ENCODE measurements at regions not wholly inside any gene's neighbourhood (a gene's known extent, or its start where the extent isn't known, plus 50 kb on each side); places are given as distances from the start of the nearest gene placed in this dataset.

DNA sequence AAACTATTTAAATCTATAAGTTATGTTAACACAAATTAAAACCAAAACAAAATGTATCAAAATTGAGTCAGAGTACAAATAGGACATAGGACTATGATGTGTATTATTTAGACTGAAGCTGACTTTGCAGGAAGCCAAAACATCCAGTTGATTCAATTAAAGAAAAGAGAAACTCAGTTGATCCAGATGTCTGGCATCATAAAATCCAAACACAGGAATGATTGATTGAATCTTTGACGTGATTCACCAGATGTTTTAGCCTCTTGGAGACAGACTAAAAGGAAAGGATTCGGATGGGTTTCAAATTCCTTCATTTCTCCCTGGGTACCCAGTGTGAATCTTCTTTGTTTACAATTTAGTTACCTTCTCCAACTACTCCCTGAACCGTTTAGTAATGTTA lies 272.9 kb downstream of the IRS1 start:
- DNase-seq (ENCODE audit: low spot score) = no peak

DNA sequence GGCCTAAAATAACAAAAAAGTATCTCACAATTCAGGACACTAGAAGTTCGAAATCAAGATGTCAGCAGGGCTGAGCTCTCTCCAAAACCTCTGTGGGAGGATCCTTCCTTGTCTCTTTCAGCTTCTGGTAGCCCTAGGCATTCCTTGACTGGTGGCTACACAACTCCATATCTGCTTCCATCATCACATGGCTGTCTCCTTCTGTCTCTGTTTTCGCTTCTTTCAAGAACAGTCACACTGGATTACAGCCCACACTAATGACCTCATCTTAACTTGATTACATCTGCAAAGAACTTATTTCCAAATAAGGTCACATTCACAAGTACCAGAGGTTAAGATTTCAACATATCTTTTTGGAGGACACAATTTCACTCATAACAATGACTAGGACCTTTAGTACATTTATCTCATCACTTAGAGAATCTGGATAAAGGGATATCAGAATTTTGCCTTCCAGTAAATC lies 275.2 kb downstream of the IRS1 start:
- no peak for DNase-seq (ENCODE audit: low spot score)

DNA sequence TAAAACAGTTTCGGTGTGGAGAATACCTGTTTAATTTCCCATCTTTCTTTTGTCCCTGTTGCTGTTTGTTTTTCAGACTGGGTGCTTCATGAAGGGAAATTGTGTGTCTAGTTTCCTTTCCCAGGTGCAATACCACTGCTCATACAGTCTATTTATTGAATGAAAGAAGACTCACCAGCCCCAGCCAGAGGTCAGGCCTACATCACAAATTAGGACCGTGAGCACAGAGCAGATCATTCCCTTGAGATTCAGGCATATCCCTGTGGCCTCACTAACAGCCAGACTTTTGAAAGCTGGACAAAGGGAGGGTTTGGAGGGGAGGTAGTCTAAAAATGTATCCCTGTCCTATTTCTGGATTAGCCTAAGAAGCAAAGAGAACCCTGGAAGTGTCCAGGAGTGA lies 278.9 kb downstream of the IRS1 start:
- DNase-seq (ENCODE audit: low spot score) = no peak

DNA sequence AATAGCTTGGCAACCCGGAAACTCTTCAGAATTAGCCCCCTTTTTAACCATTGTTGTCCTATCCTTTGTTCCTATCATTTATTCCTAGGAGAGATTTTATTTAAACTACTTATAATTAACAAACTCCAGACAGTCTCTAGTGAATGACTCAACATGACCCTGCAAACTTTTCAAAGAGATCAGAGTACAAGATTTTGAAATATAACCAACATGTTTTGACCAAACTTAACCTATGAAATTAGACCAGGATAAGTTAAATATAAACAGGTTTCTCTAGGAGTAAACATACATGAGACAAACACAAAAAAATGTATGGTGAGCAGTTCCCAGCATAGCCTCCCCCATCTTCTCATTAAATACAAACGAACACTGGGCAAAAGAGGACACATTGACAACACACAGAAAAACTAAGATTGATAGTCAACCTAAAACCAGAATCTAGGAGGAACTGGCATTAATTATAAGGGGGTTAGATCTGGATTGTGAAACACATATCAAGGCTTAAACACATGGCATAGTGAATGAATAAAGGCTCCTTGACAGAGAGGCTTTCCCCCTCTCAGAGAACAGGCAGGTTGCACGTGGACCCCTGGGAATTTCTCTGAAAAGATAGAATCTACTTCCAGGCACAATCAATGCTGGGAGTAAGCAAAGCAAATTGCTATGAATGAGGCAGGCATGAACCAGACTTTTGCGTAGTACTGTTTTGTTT lies 284.1 kb downstream of the IRS1 start:
- peak; percentile 10 for DNase-seq (ENCODE audit: low spot score)

DNA sequence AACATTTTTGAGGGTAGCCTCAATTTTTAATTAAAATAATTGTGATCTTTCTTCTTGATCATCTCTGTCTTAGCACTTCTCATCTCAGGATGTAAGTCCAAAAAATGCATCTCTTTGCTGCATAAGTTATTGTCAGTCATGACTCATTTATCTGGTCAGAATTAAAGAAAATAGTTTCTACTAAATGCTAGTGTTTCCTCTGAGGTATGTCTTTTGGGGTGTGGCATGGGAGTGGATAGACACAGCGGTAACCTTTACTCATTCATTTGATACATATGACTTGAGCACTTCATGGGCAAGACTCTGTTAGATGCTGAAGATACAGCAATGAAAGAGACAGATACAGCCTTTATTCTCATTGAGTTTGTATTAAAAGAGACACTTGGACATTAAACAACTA lies 284.7 kb downstream of the IRS1 start:
- no peak for DNase-seq (ENCODE audit: low spot score)

DNA sequence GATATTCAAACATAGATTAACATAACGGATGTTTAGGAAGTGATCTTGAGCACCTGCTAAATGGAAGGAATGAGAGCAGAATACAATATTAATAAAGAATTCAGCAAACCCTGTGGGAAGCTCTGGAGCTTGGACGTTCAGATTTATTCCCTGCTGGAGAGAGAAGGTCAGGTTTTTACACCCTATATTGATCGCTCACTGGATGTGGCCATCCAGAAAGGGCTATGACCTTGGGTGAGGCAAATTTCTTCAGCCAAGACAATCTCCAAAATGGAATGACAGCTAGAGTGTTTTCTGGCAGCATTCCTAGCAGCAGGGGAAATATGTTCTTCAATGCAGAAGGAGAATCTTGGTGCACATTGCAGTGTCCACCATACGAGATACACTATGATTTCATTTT lies 288.3 kb downstream of the IRS1 start:
- peak; percentile 13 for DNase-seq (ENCODE audit: low spot score)

DNA sequence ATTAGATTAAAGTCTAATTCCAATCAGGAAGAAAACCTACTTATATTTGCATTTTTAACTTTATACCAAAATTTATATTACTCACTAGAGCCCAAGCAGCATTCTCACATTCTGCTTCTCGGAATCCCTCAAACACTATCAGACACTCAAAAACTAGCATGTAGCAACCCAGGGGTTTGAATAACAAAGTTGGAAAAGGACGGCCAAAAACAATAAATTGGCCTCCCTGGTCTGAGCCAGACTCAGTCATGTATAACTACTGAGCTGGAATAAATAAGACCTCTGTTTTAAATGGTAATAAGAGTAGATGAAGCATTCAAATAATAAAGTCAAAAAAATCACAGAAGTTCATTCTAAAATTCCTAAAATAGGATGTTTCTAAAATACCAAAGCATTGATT lies 290.9 kb downstream of the IRS1 start:
- no peak for DNase-seq (ENCODE audit: low spot score)

DNA sequence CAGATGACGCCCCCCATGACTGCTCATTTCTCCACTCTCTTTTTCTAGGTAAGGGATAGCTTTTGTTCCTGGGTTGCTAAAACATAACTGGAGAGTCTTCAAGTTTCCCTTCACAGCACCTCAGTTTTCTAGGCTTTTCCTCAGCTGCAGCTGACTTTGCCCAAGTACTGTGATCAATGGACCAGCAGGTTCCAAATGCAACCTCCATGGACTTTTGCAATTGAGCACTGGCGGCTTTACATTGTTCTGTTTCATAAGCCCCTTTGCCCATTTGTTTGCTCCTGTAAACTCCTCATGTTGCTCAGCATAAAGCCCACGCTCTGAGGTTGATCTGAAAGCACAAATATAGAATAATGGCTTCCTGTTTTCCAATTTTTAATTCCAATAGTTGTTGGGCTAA lies 291.6 kb downstream of the IRS1 start:
- DNase-seq (ENCODE audit: low spot score) = no peak

DNA sequence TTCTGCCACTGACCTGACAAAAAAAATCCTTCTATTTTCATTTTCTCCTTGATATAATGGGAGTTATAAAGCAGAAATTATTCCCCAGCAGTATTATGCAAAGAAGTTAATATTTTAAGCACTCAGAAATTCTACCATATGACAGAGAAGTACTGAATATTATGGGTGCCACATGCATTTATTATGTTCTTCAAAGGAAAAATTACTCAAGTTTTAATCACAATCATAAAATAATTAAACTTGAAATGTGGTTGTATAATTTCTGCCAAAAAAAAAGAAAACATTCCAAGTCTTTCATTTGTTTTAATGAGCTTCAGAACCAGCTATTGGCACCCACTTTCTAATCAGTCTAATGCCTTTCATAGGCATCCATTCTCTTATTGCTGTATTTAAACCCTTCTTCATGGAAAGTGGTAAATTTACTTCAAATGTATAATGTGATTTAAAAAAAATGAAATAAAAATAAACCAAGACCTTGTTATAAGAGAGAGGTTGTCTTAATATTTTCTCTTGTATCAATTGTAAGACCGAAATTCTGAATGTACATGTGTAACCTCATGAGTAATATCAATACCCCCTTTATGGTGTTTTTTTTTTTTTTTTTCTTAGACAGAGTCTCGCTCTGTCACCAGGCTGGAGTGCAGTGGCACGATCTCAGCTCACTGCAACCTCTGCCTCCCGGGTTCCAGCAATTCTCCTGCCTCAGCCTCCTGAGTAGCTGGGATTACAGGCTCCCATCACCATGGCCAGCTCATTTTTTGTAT lies 302.3 kb downstream of the IRS1 start:
- no peak for DNase-seq (ENCODE audit: low spot score)

DNA sequence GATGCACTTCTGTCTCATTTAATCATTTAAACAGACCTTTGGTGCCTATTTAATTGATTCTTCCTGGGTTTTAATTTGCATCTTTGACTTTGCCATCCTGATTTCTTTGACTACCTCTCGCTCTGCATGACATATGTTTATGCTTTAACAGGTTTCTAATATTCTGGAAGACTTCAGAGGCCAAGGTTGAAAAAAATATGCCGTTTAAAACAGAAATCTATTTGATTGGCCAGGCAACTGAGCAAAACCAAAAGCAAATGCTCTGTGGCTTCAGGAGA lies 303.4 kb downstream of the IRS1 start:
- no peak for DNase-seq (ENCODE audit: low spot score)

DNA sequence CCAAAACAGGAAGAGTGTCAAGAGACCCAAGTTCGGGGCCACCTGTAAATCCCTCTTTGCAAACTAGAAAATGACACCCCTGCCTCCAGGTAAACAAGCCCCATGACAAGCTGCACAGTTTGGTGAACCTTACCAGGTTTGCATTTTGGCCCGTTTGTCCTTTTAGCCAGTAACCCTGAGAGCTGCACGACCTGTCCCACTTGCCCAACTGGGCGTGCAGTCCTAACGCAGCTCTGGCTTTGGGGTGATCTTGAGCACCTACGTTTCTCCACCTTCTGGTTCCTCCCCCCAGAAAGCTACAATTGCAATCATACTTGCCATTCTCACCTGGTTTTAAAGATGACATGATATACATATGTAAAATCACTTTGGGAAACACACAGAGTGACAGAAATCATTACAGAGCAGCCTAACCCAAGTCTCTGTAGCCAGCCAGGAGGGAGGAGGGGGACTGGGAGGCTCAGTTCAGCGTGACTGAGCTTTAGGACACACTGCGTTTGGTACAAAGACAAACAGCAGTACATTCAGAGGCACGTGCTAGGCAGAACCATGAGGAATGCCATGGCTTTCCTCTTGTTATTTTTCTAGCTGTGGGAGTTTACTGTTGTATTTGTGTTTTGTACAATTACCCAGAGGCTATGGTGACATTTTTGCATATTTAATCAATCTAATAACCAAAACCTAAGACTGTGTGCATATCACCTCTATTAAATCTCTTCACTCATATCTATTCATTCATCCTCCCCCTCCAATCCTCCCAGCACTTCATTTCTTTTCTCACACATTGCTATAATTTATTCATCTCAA lies 304.0 kb downstream of the IRS1 start:
- no peak for DNase-seq (ENCODE audit: low spot score)

DNA sequence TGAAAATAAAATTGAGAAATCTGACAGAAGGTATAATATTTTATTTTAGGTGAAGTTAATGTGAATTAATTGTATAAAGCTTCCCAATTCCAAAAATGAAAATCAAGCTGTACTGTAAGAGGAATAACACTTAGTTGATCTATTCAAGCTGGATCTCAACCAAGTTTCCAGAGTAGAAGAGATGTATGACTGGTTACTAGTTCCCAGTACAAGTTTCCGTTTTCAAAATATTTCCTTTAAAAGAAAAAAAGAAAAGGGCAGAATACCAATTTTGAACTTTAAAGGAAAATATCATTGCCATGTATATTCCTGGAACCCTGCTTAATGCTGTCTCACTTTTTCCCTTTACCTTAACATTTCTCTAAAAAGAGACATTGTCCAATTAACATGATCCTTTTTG lies 308.5 kb downstream of the IRS1 start:
- no peak for DNase-seq (ENCODE audit: low spot score)

DNA sequence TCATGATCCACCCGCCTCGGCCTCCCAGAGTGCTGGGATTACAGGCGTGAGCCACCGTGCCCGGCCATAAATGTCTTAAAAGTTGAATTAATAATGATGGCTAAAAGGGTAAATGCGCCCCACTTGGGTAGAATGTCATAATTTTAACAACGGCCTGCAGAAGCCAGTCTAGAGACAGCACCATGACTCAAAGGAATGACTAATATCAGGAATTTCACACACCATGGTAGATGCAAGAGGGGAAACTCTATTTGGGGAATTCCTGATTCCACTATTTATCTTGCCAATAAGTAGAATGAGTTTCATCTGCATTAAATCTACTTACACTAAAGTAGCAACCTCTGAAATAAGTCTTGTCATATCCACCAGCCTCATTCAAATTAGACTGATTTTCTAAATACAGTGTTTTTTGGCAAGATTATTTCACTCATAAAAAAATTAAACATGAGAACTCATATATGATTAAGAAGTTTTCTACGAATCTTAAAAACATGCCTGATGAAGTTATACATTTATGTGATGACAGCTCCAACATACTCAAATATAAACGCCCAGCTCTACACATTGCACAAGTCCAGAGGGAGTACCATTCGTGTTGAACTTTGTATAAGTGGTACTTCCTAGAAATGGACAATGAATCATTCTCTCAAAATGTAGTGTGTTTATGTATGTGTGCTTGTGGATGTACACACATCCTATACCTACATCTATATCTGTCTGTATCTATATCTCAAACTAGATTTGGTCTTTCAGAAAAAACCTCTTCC lies 309.7 kb downstream of the IRS1 start:
- no peak for DNase-seq (ENCODE audit: low spot score)

DNA sequence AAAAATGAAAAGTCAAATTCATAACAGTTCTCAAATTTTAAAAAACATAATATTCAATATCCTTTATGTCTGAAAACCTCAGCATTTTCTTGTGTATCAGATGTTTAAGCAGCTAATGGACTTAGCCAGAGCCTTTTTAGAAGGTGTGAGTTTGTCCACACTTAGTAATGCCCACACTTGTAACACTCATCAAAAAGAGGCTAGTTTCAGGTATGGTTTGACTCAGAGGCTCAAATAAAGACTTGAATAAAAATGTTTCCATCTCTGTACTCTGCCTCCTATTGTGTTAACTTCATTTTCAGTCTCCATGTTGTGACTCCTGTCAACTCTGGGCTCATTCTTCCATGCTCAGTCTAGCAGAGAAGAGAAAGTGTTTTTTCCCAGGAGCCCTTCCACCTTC lies 311.6 kb downstream of the IRS1 start:
- no peak for DNase-seq (ENCODE audit: low spot score)

DNA sequence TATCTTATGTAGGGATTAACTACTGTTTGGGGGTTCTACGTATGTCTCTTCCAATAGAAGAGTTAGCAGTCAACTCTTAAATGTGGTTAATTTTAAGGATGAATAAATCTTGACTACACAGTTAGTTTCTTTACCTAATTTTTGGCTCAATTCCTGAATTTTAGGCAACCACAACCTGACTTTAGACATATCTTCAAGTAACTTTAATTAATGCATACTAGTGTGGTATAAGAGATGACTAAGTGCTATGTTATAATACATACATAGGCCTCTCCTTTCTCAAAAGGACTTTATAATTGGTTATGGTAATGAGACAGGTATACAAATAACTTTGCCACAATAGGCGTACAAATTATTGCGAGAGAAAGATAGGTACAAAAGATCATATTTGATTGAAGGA lies 312.0 kb downstream of the IRS1 start:
- no peak for DNase-seq (ENCODE audit: low spot score)

DNA sequence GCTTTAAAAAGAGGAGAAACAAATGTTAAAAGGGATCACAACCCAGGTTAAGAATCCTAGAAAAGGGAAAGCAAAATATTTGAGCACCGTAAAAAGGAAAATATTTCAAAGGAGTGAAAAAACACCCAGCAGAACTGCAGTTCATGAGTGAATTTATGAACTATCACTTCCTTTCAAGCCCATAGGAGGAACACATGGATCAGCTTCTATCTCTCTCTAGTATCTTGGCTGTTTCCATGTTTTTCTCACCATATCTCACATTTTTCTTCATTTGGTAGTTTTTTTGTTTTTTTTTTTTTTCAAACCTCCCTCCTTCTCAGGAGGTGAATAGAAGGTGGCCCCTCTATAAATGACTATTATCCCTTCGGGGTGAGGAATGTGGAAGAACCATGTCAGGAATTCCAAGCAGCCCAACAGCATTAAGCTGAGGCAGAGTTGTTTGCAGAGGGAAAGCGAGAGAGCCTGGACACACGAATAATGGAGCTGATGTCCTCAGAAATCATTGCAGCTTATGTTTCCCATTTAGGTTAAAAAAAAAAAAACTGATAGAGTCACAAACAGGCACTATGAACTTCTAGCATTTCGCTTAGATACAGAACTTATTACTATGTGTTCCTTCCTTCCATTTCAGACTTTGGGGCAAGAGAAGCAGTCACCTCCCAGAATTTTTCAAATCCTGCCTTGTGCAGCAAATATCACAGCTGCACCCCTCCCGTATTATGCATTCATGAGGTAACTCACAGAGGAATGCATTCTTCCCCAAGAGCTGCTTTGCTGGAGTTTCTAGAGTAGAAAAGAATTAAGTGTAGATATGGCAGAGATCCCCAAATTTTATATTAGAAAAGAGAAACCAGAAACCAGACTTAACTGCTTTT lies 315.6 kb downstream of the IRS1 start:
- DNase-seq (ENCODE audit: low spot score) = no peak

DNA sequence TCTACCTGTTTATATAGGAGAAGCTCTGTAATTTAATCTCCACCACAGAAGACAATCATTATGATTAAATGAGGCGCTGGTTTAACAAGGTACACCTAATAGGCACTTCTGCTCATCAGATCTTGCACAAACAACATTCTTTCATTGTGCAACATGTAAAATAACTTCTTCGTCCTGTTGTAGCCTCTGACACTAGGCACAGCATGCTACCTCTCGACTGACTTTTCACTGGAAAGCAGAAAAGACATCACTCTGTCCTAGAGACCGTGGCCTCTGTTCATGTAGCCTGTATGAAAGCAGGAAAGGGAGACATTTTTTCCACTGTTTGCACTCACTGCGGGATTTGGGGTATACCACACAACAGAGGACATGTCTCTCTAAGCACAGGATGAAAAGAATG lies 316.5 kb downstream of the IRS1 start:
- DNase-seq (ENCODE audit: low spot score) = no peak

DNA sequence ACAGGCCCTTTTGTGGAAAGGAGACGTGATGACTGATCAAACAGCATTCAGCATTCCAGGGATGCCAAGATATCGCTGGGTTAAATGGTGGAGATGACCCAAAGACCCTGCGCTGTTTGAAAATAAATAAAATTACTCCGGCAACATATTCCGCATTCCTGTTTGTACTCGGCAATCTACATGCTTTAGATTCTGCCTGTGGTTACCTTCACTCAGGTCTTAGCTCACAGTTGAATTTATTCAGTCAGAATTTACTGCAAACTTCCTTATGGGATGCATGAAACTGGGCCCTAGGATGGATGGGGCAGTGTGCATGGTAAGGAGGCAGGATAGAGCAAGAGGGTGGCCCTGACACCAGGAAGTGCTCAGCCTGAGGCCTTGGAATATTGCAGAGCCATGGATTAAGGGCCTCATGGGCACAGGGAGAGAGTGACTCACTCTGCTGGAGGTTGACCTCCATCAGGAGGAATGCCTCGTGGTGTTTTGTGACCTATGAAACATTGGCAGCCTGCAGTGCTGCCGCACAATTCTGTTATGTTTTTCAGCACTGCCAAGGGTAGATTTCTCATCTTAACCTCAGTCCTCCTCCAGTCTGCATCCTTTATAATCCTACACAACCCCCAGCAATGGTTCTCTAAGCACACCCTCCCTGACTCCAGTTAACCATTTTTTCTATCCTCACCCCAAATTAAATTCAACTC lies 321.4 kb downstream of the IRS1 start:
- DNase-seq (ENCODE audit: low spot score) = peak; percentile 14

DNA sequence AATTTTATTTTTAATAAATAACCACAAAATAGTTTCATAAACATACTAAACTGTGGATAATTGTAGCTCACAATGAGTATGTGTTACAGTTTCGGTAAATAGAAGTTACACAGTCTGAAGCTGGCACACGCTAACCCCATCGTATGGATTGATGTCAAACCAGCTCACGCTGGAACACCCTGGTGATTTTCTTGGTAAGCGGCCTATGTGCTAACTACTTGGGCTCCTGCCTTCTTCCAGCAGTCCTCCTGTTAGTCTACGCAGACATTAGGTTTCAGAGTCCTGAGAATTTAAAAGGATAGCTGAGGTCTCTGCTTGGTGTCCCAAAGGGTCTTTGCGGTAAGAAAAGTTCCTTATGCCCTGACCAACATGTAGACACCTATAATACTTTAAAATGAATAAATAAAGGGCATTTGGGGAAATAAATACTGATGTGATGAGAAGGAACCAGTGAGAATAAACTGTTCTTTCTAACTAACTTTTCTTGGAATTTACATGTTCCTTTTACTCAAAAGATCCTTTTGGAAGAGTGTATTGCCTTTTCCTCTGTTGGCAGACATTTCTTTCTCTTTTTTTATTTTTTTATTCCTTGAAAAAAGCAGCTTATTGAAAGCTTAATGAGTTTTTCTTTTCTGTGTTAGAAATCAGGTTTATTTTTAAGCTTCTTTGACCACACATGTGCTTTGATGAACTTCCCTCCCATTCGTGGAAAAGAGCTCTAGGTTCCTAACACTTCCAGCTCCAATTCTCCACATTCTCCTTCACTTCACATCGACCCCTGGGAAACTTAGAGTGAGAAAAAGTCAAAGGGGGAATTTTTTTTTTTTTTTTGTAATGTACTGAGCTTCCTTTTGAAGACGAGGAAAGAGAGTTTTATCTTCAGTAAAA lies 322.2 kb downstream of the IRS1 start:
- no peak for DNase-seq (ENCODE audit: low spot score)

DNA sequence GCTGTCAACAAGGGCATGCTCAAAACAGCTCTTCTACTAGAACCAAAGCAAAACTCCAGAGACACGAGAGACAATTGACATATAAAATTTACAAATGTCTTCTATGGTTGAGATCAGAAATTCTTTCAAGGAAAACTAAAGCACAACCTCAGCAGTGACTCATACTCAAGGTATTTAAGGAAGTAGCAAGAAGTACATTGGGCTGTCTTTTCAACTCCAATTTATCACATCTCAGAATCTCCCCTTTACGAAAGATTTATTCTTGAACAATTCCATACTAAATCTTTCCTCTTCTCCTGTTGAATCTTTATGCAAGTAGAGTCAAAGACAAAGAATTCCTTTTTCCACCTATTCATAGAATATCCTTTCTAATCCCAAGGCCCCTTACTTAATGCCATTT lies 324.0 kb downstream of the IRS1 start:
- no peak for DNase-seq (ENCODE audit: low spot score)
